Mesenchymal stem cell (in vitro differentiated cells and primary cell): ENCODE measurements at regions not wholly inside any gene's neighbourhood (a gene's known extent, or its start where the extent isn't known, plus 50 kb on each side); places are given as distances from the start of the nearest gene placed in this dataset.

ENCODE experiments used
- DNase-seq: peaks from one replicate; pipeline ENCODE4 v3.0.0-alpha.2; 2013
- H2AFZ ChIP-seq: one replicate; pipeline ENCODE4 v1.6.1; 2013; ENCODE audit warnings: low read depth, mild to moderate bottlenecking, control low read depth, inconsistent platforms, low read length, moderate library complexity
- H2AK5ac ChIP-seq: 2 replicates; pipeline ENCODE4 v1.6.1; 2013; ENCODE audit warnings: low read length, moderate library complexity, mild to moderate bottlenecking, inconsistent platforms; ENCODE audit not compliant: severe bottlenecking
- H2BK120ac ChIP-seq: one replicate; pipeline ENCODE4 v1.6.1; 2013; ENCODE audit warnings: low read depth, mild to moderate bottlenecking, inconsistent platforms, low read length, moderate library complexity
- H2BK12ac ChIP-seq, 2 experiments: one replicate each; pipeline ENCODE4 v1.6.1; 2013; ENCODE audit warnings: inconsistent platforms in 2 of 2, low read length in 2 of 2, mild to moderate bottlenecking in 2 of 2, moderate library complexity in 2 of 2, control low read depth in 1 of 2
- H2BK15ac ChIP-seq: one replicate; pipeline ENCODE4 v1.6.1; 2013; ENCODE audit warnings: mild to moderate bottlenecking, low read depth, inconsistent platforms; ENCODE audit not compliant: poor library complexity, severe bottlenecking
- H2BK5ac ChIP-seq: 2 replicates; pipeline ENCODE4 v1.6.1; 2013; ENCODE audit warnings: low read depth, mild to moderate bottlenecking, low read length, control low read depth, inconsistent platforms; ENCODE audit not compliant: poor library complexity, severe bottlenecking
- H3K14ac ChIP-seq, 2 experiments: one replicate each; pipeline ENCODE4 v1.6.1; 2013; ENCODE audit warnings: inconsistent platforms in 2 of 2, low read length in 2 of 2, control low read depth in 1 of 2, mild to moderate bottlenecking in 1 of 2, moderate library complexity in 1 of 2
- H3K18ac ChIP-seq, 2 experiments: one replicate each; pipeline ENCODE4 v1.6.1; 2013; ENCODE audit warnings: inconsistent platforms in 2 of 2, low read length in 2 of 2, control low read depth in 1 of 2, low read depth in 1 of 2, mild to moderate bottlenecking in 1 of 2
- H3K23ac ChIP-seq, 2 experiments: one replicate each; pipeline ENCODE4 v1.6.1; 2013; ENCODE audit warnings: inconsistent platforms in 2 of 2, low read length in 2 of 2, mild to moderate bottlenecking in 2 of 2, moderate library complexity in 2 of 2, control low read depth in 1 of 2
- H3K27ac ChIP-seq: 2 replicates; pipeline ENCODE4 v1.5.1; 2013; ENCODE audit warnings: mild to moderate bottlenecking, moderate library complexity, low read length, control low read depth, inconsistent platforms; ENCODE audit not compliant: poor library complexity, severe bottlenecking
- H3K27me3 ChIP-seq, 2 experiments: 2 replicates each; pipeline versions ENCODE4 v1.6.1 to v1.7.0; 2013; ENCODE audit warnings: low read length in 2 of 2, mild to moderate bottlenecking in 2 of 2, moderate library complexity in 2 of 2, control low read depth in 1 of 2, inconsistent platforms in 1 of 2; ENCODE audit not compliant: control insufficient read depth in 1 of 2, insufficient read depth in 1 of 2
- H3K36me3 ChIP-seq, 2 experiments: 2 replicates each; pipeline versions ENCODE4 v1.6.1 to v1.7.0; 2013; ENCODE audit warnings: low read length in 2 of 2, control low read depth in 1 of 2, inconsistent platforms in 1 of 2, low read depth in 1 of 2, mild to moderate bottlenecking in 1 of 2; ENCODE audit not compliant: insufficient read depth in 2 of 2, control insufficient read depth in 1 of 2
- H3K4ac ChIP-seq, 2 experiments: one replicate each; pipeline ENCODE4 v1.6.1; 2013; ENCODE audit warnings: inconsistent platforms in 2 of 2, low read length in 2 of 2, mild to moderate bottlenecking in 2 of 2, moderate library complexity in 2 of 2, control low read depth in 1 of 2, low read depth in 1 of 2
- H3K4me1 ChIP-seq: 2 replicates; pipeline ENCODE4 v1.6.1; 2013; ENCODE audit warnings: low read depth, low read length, control low read depth; ENCODE audit not compliant: control insufficient read depth, insufficient read depth
- H3K4me2 ChIP-seq: 2 replicates; pipeline ENCODE4 v1.6.1; 2013; ENCODE audit warnings: low read length, mild to moderate bottlenecking, inconsistent platforms; ENCODE audit not compliant: poor library complexity, severe bottlenecking
- H3K4me3 ChIP-seq, 2 experiments: 2 replicates each; pipeline versions ENCODE4 v1.5.1 to v1.7.0; 2013; ENCODE audit warnings: low read length in 2 of 2, mild to moderate bottlenecking in 2 of 2, control low read depth in 1 of 2, low read depth in 1 of 2; ENCODE audit not compliant: insufficient read depth in 1 of 2
- H3K79me1 ChIP-seq: replicated peaks from 2 replicates; pipeline ENCODE4 v1.6.1; 2013; ENCODE audit warnings: mild to moderate bottlenecking, control low read depth, low read length, inconsistent platforms; ENCODE audit not compliant: poor library complexity, severe bottlenecking
- H3K9ac ChIP-seq: 2 replicates; pipeline ENCODE4 v1.7.0; 2013; ENCODE audit warnings: mild to moderate bottlenecking, low read length, moderate library complexity
- H3K9me3 ChIP-seq: 2 replicates; pipeline ENCODE4 v1.7.0; 2013; ENCODE audit warnings: mild to moderate bottlenecking, low read length; ENCODE audit not compliant: control insufficient read depth
- H4K8ac ChIP-seq: one replicate; pipeline ENCODE4 v1.6.1; 2013; ENCODE audit warnings: inconsistent platforms, mild to moderate bottlenecking, low read length, moderate library complexity
- H4K91ac ChIP-seq: one replicate; pipeline ENCODE4 v1.6.1; 2013; ENCODE audit warnings: mild to moderate bottlenecking, low read length, inconsistent platforms
- WGBS: methylation state at CpG from one replicate; pipeline ENCODE4 v1.1.7; 2013; ENCODE audit warnings: mixed read lengths; 5-methylcytosine and 5-hydroxymethylcytosine counted together

GRCh38 chr3:159005137-159005536 is 203.3 kb downstream of the MFSD1 start:
- H3K79me1 ChIP-seq: no peaks in the 10 kb centered on the region
- no peaks in the 10 kb centered on the region for H3K27me3 ChIP-seq
- H3K36me3 ChIP-seq: no peaks in the 10 kb centered on the region
- H2BK120ac ChIP-seq: no peak overlapping the region
- no peak overlapping the region for H2AFZ ChIP-seq
- H3K4me2 ChIP-seq: no peak overlapping the region
- no peaks in the 10 kb centered on the region for H3K9me3 ChIP-seq
- H3K18ac ChIP-seq: no peak overlapping the region
- no peak overlapping the region for H3K9ac ChIP-seq
- DNase-seq: no peak
- no peak overlapping the region for H2AK5ac ChIP-seq
- H4K8ac ChIP-seq: no peak overlapping the region
- H3K14ac ChIP-seq: no peak overlapping the region
- H3K4me3 ChIP-seq: no peak overlapping the region
- H2BK12ac ChIP-seq: no peak overlapping the region
- H4K91ac ChIP-seq: no peak overlapping the region
- no peak overlapping the region for H3K4ac ChIP-seq
- no peaks in the 10 kb centered on the region for H3K4me1 ChIP-seq
- H3K27ac ChIP-seq: no peak overlapping the region
- no peak overlapping the region for H2BK15ac ChIP-seq
- H3K23ac ChIP-seq: no peak overlapping the region
- no peak overlapping the region for H2BK5ac ChIP-seq

GRCh38 chr3:159007331-159007730 is 205.5 kb downstream of the MFSD1 start:
- Histone ChIP-seq H4K8ac (no peak overlapping the region), H3K9me3 (no peaks in the 10 kb centered on the region), H3K9ac (no peak overlapping the region), H3K27ac (no peak overlapping the region), H2BK15ac (no peak overlapping the region), H2BK5ac (no peak overlapping the region), H4K91ac (no peak overlapping the region), H3K4ac (no peak overlapping the region), H3K14ac (no peak overlapping the region), H3K4me1 (no peaks in the 10 kb centered on the region), H3K4me2 (no peak overlapping the region), H2BK120ac (no peak overlapping the region), H2AFZ (no peak overlapping the region), H2BK12ac (no peak overlapping the region), H2AK5ac (no peak overlapping the region), H3K18ac (no peak overlapping the region), H3K23ac (no peak overlapping the region), H3K36me3 (no peaks in the 10 kb centered on the region), H3K4me3 (no peak overlapping the region), H3K27me3 (no peaks in the 10 kb centered on the region), H3K79me1 (no peaks in the 10 kb centered on the region)
- DNase-seq: no peak
- WGBS: 0% methylated on average over 1 of the region's 1 CpG

- Histone ChIP-seq H2AK5ac (no peak overlapping the region), H3K9ac (no peak overlapping the region), H2AFZ (no peak overlapping the region), H3K18ac (no peak overlapping the region), H3K14ac (no peak overlapping the region), H3K27me3 (no peaks in the 10 kb centered on the region), H3K4me1 (no peaks in the 10 kb centered on the region), H2BK120ac (no peak overlapping the region), H3K79me1 (no peaks in the 10 kb centered on the region), H3K4me3 (no peak overlapping the region), H2BK15ac (no peak overlapping the region), H2BK12ac (no peak overlapping the region), H4K8ac (no peak overlapping the region), H3K4me2 (no peak overlapping the region), H3K23ac (no peak overlapping the region), H3K36me3 (no peaks in the 10 kb centered on the region), H4K91ac (no peak overlapping the region), H3K27ac (no peak overlapping the region), H3K9me3 (no peaks in the 10 kb centered on the region), H3K4ac (no peak overlapping the region), H2BK5ac (no peak overlapping the region)
- no peak for DNase-seq
- 82% methylated on average over 3 of the region's 4 CpGs for WGBS
Measured at GRCh38 chr3:159008401-159008800, 206.5 kb downstream of the MFSD1 start.

GRCh38 chr3:159018341-159018740 is 216.5 kb downstream of the MFSD1 start:
- Histone ChIP-seq H3K27me3 (no peaks in the 10 kb centered on the region), H3K4ac (no peak overlapping the region), H2AFZ (no peak overlapping the region), H3K79me1 (no peaks in the 10 kb centered on the region), H2BK15ac (no peak overlapping the region), H3K9me3 (peaks cover 30% of the 10 kb centered on the region), H3K4me2 (no peak overlapping the region), H4K8ac (no peak overlapping the region), H2BK5ac (no peak overlapping the region), H3K18ac (no peak overlapping the region), H3K4me3 (no peak overlapping the region), H3K14ac (no peak overlapping the region), H3K4me1 (no peaks in the 10 kb centered on the region), H2BK120ac (no peak overlapping the region), H3K27ac (no peak overlapping the region), H3K23ac (no peak overlapping the region), H2AK5ac (no peak overlapping the region), H2BK12ac (no peak overlapping the region), H3K36me3 (no peaks in the 10 kb centered on the region), H4K91ac (no peak overlapping the region), H3K9ac (no peak overlapping the region)
- no peak for DNase-seq
- WGBS: 86% methylated on average over 2 of the region's 2 CpGs
